Nephron (organoid): ENCODE measurements at regions not wholly inside any gene's neighbourhood (a gene's known extent, or its start where the extent isn't known, plus 50 kb on each side); places are given as distances from the start of the nearest gene placed in this dataset.

Experiments used
- H3K27ac Mint-ChIP-seq, 3 experiments: 2 replicates each; pipeline ENCODE4 v1.8.0; 2020; ENCODE audit warnings: mixed read lengths in 3 of 3, mild to moderate bottlenecking in 2 of 3, moderate library complexity in 1 of 3
- H3K27me3 Mint-ChIP-seq: 2 replicates; pipeline ENCODE4 v1.8.0; 2021; ENCODE audit warnings: low read depth, mild to moderate bottlenecking, moderate library complexity, mixed read lengths
- H3K36me3 Mint-ChIP-seq: 2 replicates; pipeline ENCODE4 v1.8.0; 2020; ENCODE audit warnings: low read depth, mixed read lengths
- H3K4me1 Mint-ChIP-seq: 2 replicates; pipeline ENCODE4 v1.8.0; 2020; ENCODE audit warnings: mixed read lengths
- H3K4me3 Mint-ChIP-seq, 3 experiments: 2 replicates each; pipeline ENCODE4 v1.8.0; 2020; ENCODE audit warnings: mild to moderate bottlenecking in 3 of 3, mixed read lengths in 3 of 3, moderate library complexity in 2 of 3
- H3K9me3 Mint-ChIP-seq: 2 replicates; pipeline ENCODE4 v1.8.0; 2020; ENCODE audit warnings: mixed read lengths
- CTCF ChIP-seq, 3 experiments: fragments of 200-600 bp; sonication (generic); IDR thresholded peaks; one replicate each; pipeline ENCODE4 v1.5.0; 2021; ENCODE audit warnings: antibody characterized with exemption in 3 of 3; ENCODE audit not compliant: unreplicated experiment in 3 of 3

DNA sequence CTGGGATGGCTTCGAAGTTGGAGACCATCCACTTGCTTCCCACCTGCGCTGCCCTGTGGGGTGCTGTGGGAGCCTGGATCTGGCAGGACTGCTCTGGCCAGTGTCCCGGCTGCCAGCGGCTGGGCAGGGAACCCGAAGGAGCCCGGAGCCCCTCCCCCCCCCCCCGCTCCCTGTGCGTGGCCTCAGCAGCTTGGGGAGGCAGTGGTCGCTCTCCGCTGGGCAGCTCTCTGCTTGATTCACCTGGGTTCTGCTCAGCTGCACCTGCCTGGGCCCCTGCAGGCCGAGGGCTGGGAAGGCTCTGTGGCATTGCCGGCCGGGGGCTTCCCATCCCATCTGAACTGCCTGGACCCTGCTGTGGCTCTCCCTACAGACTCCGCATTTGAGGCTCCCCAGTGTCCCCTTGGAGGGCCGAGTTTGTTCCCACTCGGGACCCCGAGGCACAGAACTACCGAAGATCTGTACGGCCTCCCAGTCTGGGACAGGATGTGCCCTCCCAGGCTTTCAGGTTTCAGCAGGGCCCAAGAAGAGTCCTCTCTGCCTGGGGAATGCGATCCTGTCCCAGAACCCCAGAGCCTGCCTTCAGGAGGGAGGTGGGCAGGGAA lies 525.1 kb downstream of the TCERG1L start:
- no peak overlapping the region for H3K27ac Mint-ChIP-seq
- H3K4me1 Mint-ChIP-seq, result peaks cover 16% of the 10 kb centered on the region
- no peaks in the 10 kb centered on the region for H3K9me3 Mint-ChIP-seq
- TF ChIP-seq CTCF (IDR thresholded peaks at IDR 0.05; ENCODE audit: unreplicated experiment in 3 of 3), result no peak
- no peak overlapping the region for H3K4me3 Mint-ChIP-seq
- H3K36me3 Mint-ChIP-seq, result no peaks in the 10 kb centered on the region
- H3K27me3 Mint-ChIP-seq, result peaks cover 26% of the 10 kb centered on the region

DNA sequence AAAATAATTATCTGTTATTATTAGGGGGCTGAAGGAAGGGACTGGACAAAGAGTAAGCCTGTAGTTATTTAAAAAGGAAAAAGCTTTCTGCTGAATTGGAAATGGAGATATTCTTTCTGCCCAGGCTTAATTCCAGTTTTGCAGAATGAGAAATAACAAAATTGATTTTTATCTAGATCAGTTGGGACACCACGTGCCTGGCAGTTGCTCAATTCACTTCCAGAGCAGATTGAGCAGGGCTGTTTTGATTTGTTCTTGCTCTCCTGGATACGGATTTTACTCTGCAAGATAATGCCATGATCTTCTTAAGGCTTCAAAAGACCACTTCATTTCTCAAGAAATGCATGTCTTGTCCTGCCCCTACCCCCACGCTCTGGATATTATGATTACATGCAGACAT lies 524.3 kb downstream of the TCERG1L start:
- peaks cover 8% of the 10 kb centered on the region for H3K4me1 Mint-ChIP-seq
- TF ChIP-seq CTCF (IDR thresholded peaks at IDR 0.05; ENCODE audit: unreplicated experiment in 3 of 3), result no peak
- H3K27ac Mint-ChIP-seq, result no peak overlapping the region
- peaks cover 24% of the 10 kb centered on the region for H3K27me3 Mint-ChIP-seq
- no peaks in the 10 kb centered on the region for H3K36me3 Mint-ChIP-seq
- no peak overlapping the region for H3K4me3 Mint-ChIP-seq
- H3K9me3 Mint-ChIP-seq, result no peaks in the 10 kb centered on the region

DNA sequence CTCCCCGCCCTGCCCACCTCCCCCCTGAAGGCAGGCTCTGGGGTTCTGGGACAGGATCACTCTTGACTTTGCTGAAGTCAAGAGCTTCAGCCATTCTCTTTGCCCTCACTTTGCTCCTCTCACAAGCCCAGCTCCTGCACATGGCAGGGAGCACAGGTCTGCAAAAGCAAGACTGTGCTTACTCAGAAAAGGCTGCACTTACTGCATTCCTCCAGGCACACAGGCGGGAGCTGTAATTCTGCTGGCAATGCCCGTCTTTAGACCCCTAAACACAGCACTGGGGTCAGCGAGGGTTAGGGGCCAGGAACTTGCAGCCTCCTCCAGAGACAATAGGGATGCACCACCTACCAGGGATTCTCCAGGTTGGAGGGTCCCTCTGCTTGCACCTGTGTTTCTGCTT lies 523.7 kb downstream of the TCERG1L start:
- Mint-ChIP-seq H3K4me3 (no peak overlapping the region), H3K27me3 (peaks cover 21% of the 10 kb centered on the region), H3K9me3 (no peaks in the 10 kb centered on the region), H3K36me3 (no peaks in the 10 kb centered on the region), H3K27ac (no peak overlapping the region), H3K4me1 (peaks cover 6% of the 10 kb centered on the region)
- TF ChIP-seq CTCF (IDR thresholded peaks at IDR 0.05; ENCODE audit: unreplicated experiment in 3 of 3), result no peak

DNA sequence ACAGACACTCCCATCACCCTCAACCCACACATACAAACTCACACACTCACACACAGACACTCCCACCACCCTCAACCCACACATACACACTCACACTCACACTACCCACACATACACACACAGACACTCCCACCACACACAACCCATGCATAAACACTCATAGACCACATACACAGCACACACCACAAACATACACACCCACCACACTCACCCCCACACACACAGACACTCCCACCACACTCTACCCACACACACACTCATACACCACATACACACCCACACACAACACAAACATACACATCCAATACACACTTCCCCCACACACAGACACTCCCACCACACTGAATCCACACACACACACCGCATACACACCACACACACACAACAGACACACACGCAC lies 521.2 kb downstream of the TCERG1L start:
- no peak for TF ChIP-seq CTCF (IDR thresholded peaks at IDR 0.05; ENCODE audit: unreplicated experiment in 3 of 3)
- H3K36me3 Mint-ChIP-seq, result no peaks in the 10 kb centered on the region
- no peaks in the 10 kb centered on the region for H3K4me1 Mint-ChIP-seq
- H3K27me3 Mint-ChIP-seq, result no peaks in the 10 kb centered on the region
- peaks cover 6% of the 10 kb centered on the region for H3K9me3 Mint-ChIP-seq
- H3K27ac Mint-ChIP-seq, result no peak overlapping the region
- H3K4me3 Mint-ChIP-seq, result no peak overlapping the region

- H3K4me3 Mint-ChIP-seq, result no peak overlapping the region
- peaks cover 6% of the 10 kb centered on the region for H3K9me3 Mint-ChIP-seq
- H3K4me1 Mint-ChIP-seq, result no peaks in the 10 kb centered on the region
- peaks cover 4% of the 10 kb centered on the region for H3K27me3 Mint-ChIP-seq
- no peak overlapping the region for H3K27ac Mint-ChIP-seq
- no peaks in the 10 kb centered on the region for H3K36me3 Mint-ChIP-seq
- no peak for TF ChIP-seq CTCF (IDR thresholded peaks at IDR 0.05; ENCODE audit: unreplicated experiment in 3 of 3)
Measured at GRCh38 chr10:130792096-130792845, 519.2 kb downstream of the TCERG1L start.

GRCh38 chr10:130795819-130796218 lies 515.7 kb downstream of the TCERG1L start:
- Mint-ChIP-seq H3K4me3 (no peak overlapping the region), H3K9me3 (peaks cover 6% of the 10 kb centered on the region), H3K27ac (no peak overlapping the region), H3K27me3 (peaks cover 14% of the 10 kb centered on the region), H3K4me1 (no peaks in the 10 kb centered on the region), H3K36me3 (no peaks in the 10 kb centered on the region)
- no peak for TF ChIP-seq CTCF (IDR thresholded peaks at IDR 0.05; ENCODE audit: unreplicated experiment in 3 of 3)
